Small intestine (tissue), 7 donors: ENCODE measurements at regions not wholly inside any gene's neighbourhood (a gene's known extent, or its start where the extent isn't known, plus 50 kb on each side); places are given as distances from the start of the nearest gene placed in this dataset.
"Not testable (repeated sequence)": the region's sequence is repeated elsewhere in the genome, so short reads cannot be mapped to it uniquely, and the experiment has no call there.

Experiments
- DNase-seq, 2 donors: peaks; one replicate each; pipeline versions ENCODE4 v3.0.0 to v3.0.0-alpha.2; 2013
- FAIRE-seq: peaks from 2 replicates; lab custom pipeline; 2012; peaks lifted over from hg19 to GRCh38; lab: Jason Lieb, UNC
- H3K27ac ChIP-seq, 3 donors: one replicate each; pipeline ENCODE4 v1.5.1; 2013; ENCODE audit warnings: low read length in 2 of 3, mild to moderate bottlenecking in 2 of 3, control low read depth in 1 of 3, inconsistent platforms in 1 of 3, low read depth in 1 of 3, moderate library complexity in 1 of 3
- H3K27me3 ChIP-seq, 3 donors: one replicate each; pipeline ENCODE4 v1.6.1; 2013; ENCODE audit warnings: low read length in 3 of 3, inconsistent platforms in 1 of 3; ENCODE audit not compliant: control insufficient read depth in 3 of 3, insufficient read depth in 3 of 3
- H3K36me3 ChIP-seq, 3 donors: one replicate each; pipeline ENCODE4 v1.6.1; 2013; ENCODE audit warnings: low read length in 3 of 3, inconsistent platforms in 1 of 3, low read depth in 1 of 3, mild to moderate bottlenecking in 1 of 3, moderate library complexity in 1 of 3; ENCODE audit not compliant: control insufficient read depth in 3 of 3, insufficient read depth in 2 of 3
- H3K4me1 ChIP-seq, 3 donors: one replicate each; pipeline ENCODE4 v1.6.1; 2013; ENCODE audit warnings: low read length in 2 of 3, inconsistent platforms in 1 of 3, low read depth in 1 of 3, mild to moderate bottlenecking in 1 of 3, moderate library complexity in 1 of 3; ENCODE audit not compliant: control insufficient read depth in 3 of 3, insufficient read depth in 2 of 3
- H3K4me3 ChIP-seq, 3 donors: one replicate each; pipeline ENCODE4 v1.5.1; 2013; ENCODE audit warnings: low read length in 3 of 3, control low read depth in 1 of 3, inconsistent platforms in 1 of 3, low read depth in 1 of 3, mild to moderate bottlenecking in 1 of 3, moderate library complexity in 1 of 3
- H3K9me3 ChIP-seq, 2 donors: one replicate each; pipeline ENCODE4 v1.6.1; 2013; ENCODE audit warnings: low read depth in 1 of 2, low read length in 1 of 2; ENCODE audit not compliant: control insufficient read depth in 2 of 2, insufficient read depth in 1 of 2
- WGBS, 3 donors: extraction: QIAGEN DNeasy Blood & Tissue Kit; methylation state at CpG; one replicate each; pipeline ENCODE4 v1.1.7; 2013; 5-methylcytosine and 5-hydroxymethylcytosine counted together
- donor health status: healthy with polysubstance abuse.
- donor health status: control.
- donor health status: control.
- donor health status: Bipolar disorder and iron deficiency.
- donor health status: healthy.

DNA sequence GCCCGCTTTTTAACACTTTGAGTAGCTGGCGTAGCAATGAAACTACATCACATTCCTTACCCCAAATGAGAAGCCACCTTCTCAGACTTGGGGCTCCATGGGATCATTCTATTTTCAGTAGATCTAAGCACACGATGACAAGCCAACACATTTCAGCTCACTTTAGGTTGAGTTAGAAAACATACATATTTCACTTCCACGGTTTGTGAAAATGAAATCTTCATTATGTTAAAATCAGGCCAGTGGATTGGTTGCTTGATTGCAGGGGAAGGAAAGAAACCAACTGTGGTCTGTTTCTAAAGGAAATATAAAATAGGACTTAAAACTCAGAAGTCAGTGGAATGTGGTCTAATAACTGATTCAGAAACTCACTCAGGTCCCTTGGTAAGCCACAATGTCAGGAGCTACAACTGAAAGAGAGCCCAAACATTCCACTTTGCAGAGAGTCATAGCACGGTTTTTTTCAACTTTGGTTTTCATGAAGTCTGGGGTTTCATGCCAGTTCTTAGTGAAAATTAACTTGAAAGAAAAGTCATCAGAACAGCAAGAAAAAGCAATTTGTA, 82.3 kb upstream of the TIAM1 start:
- DNase-seq (no peak), FAIRE-seq (no peak)
- no peak overlapping the region for H3K27ac ChIP-seq
- H3K27me3 ChIP-seq, result no peaks in the 10 kb centered on the region
- H3K4me1 ChIP-seq, result no peaks in the 10 kb centered on the region
- H3K4me3 ChIP-seq, result no peak overlapping the region
- no peaks in the 10 kb centered on the region for H3K9me3 ChIP-seq
- H3K36me3 ChIP-seq, result no peaks in the 10 kb centered on the region
- 69 to 83% (median 79%) methylated on average over 5 of the region's 5 CpGs for WGBS, 3 donors

DNA sequence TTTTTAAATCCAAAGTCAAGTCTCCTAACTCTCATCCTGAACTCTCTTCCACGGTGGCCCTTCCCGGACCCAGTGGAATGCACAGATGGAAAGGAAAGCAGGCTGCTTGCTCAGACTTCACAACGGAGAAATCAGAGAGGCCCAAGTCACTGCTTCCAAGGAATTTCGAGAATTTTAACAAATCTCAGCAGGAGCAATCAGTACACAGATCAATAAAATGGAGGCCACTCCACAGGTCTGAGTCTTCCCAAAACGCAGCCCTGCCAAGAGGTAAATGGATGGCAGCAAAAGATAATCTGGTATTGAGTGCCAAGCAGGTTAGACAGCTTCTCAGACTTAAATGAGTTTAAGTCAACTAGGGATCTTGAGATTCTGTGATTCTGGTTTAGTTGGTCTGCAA, 81.1 kb upstream of the TIAM1 start:
- FAIRE-seq, result no peak
- no peaks in the 10 kb centered on the region for H3K9me3 ChIP-seq

GRCh38 chr21:31424058-31424457, 80.0 kb upstream of the TIAM1 start:
- Histone ChIP-seq H3K27me3 (no peaks in the 10 kb centered on the region), H3K4me1 (no peaks in the 10 kb centered on the region), H3K27ac (no peak overlapping the region), H3K36me3 (no peaks in the 10 kb centered on the region), H3K4me3 (no peak overlapping the region), H3K9me3 (no peaks in the 10 kb centered on the region)
- DNase-seq (no peak), FAIRE-seq (no peak)
- WGBS, 3 donors, result 70 to 84% (median 79%) methylated on average over 6 of the region's 6 CpGs

More for the DNA sequence above, 81.1 kb upstream of the TIAM1 start:
- no peak for DNase-seq
- WGBS, 3 donors, result 52 to 55% (median 55%) methylated on average over 5 of the region's 5 CpGs
- no peak overlapping the region for H3K4me3 ChIP-seq
- no peaks in the 10 kb centered on the region for H3K36me3 ChIP-seq
- H3K4me1 ChIP-seq, result no peaks in the 10 kb centered on the region
- H3K27ac ChIP-seq, result no peak overlapping the region
- H3K27me3 ChIP-seq, result no peaks in the 10 kb centered on the region

GRCh38 chr21:31420988-31421387, 76.9 kb upstream of the TIAM1 start:
- H3K27me3 ChIP-seq, result no peaks in the 10 kb centered on the region
- WGBS, 3 donors, result 86 to 87% (median 87%) methylated on average over 8 of the region's 8 CpGs
- no peak overlapping the region for H3K4me3 ChIP-seq
- DNase-seq, result no peak
- no peaks in the 10 kb centered on the region for H3K4me1 ChIP-seq
- H3K9me3 ChIP-seq, result no peaks in the 10 kb centered on the region
- FAIRE-seq, result no peak
- no peaks in the 10 kb centered on the region for H3K36me3 ChIP-seq
- H3K27ac ChIP-seq, result no peak overlapping the region

DNA sequence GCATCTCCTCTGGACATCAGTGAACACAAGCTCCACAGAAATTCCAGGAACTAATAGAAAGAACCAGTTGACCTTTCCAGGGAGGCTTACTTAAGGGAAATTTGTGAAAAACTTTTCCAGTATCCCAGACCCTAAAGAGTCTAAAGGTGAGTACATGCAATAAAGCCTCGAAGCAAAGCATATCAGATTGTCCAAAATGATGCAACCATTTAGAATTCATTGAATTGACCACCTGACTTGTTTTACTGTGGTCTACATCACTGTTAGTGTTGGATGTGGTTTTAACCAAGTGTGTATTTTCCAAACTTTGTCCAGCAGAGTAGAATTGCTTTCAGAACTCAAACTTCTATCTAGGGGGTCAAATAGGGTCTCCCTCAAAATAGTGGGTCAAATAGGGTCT, 76.3 kb upstream of the TIAM1 start:
- no peaks in the 10 kb centered on the region for H3K36me3 ChIP-seq
- FAIRE-seq (no peak), DNase-seq (no peak)
- H3K27me3 ChIP-seq, result no peaks in the 10 kb centered on the region
- H3K4me3 ChIP-seq, result no peak overlapping the region
- H3K4me1 ChIP-seq, result no peaks in the 10 kb centered on the region
- H3K27ac ChIP-seq, result no peak overlapping the region
- H3K9me3 ChIP-seq, result no peaks in the 10 kb centered on the region
- WGBS, 3 donors, result 18 to 67% (median 46%) methylated on average over 1 of the region's 1 CpG

GRCh38 chr21:31418377-31419001, 74.4 kb upstream of the TIAM1 start:
- no peak for DNase-seq
- WGBS, 3 donors, result 58 to 82% (median 73%) methylated on average over 9 of the region's 9 CpGs
- Histone ChIP-seq H3K27ac (no peak overlapping the region), H3K4me1 (no peaks in the 10 kb centered on the region), H3K36me3 (no peaks in the 10 kb centered on the region), H3K4me3 (no peak overlapping the region), H3K9me3 (no peaks in the 10 kb centered on the region), H3K27me3 (no peaks in the 10 kb centered on the region)
- FAIRE-seq, result no peak

GRCh38 chr21:31417214-31417613, 73.2 kb upstream of the TIAM1 start:
- DNase-seq, FAIRE-seq, H3K27ac ChIP-seq, H3K4me3 ChIP-seq, H3K4me1 ChIP-seq, H3K9me3 ChIP-seq, H3K27me3 ChIP-seq, H3K36me3 ChIP-seq: not testable (repeated sequence)
- WGBS, 3 donors, result 81 to 92% (median 85%) methylated on average over 3 of the region's 3 CpGs

DNA sequence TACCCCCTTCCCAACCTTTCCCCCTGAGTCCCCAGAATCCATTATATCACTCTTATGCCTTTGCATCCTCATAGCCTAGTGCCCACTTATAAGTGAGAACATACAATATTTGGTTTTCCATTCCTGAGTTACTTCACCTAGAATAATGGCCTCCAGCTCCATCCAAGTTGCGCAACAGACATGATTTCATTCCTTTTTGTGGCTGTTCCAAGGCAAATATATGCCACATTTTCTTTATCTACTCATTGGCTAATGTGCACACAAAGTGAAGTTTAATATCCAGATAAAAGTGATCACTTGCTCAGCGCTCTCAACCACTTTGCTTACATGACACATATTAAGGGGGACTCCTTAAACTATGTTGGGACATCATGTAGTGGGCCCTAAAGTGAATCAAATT, 72.4 kb upstream of the TIAM1 start:
- no peak for FAIRE-seq
- WGBS, 3 donors, result 77 to 94% (median 82%) methylated on average over 2 of the region's 2 CpGs

More for the DNA sequence above, 72.4 kb upstream of the TIAM1 start:
- no peak overlapping the region for H3K27ac ChIP-seq
- H3K36me3 ChIP-seq, result no peaks in the 10 kb centered on the region
- no peak overlapping the region for H3K4me3 ChIP-seq
- H3K9me3 ChIP-seq, result no peaks in the 10 kb centered on the region
- H3K4me1 ChIP-seq, result no peaks in the 10 kb centered on the region
- DNase-seq, result no peak
- no peaks in the 10 kb centered on the region for H3K27me3 ChIP-seq
